ENCODE measurements at regions not wholly inside any gene's neighbourhood (a gene's known extent, or its start where the extent isn't known, plus 50 kb on each side); places are given as distances from the start of the nearest gene placed in this dataset.

DNA sequence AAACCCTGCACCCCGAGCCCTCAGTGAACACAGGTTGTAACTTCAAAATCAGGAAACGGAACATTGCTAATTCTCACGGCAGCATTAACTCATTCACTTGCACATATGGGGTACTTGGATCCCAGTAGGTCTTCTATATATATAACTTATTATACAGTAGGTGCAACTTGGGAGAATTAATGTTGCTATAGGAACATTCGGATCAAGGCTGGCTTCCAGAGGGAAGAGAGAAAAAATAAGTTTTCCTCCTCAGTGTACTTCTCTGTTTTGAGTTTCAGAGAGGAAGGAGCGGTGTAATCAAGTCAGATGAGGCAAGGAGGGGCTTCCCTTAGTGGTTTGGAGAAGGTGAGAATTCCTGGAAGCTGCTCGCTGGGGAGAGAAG, 90.9 kb upstream of the ZNF507 start:
- Histone ChIP-seq H3K9me3 (replicated peaks; ENCODE audit: insufficient read depth, low read length) (no peaks in the 10 kb centered on the region), H3F3A (ENCODE audit: insufficient read depth, low read length) (no peaks in the 10 kb centered on the region), H3K9ac (ENCODE audit: low read length) (no peak overlapping the region), H2AFZ (ENCODE audit: low read length) (no peak overlapping the region), H4K20me1 (ENCODE audit: insufficient read depth, low read length) (no peaks in the 10 kb centered on the region), H3K4me3 (ENCODE audit: low read length) (no peak overlapping the region), H3K4me2 (ENCODE audit: low read depth, low read length) (no peak overlapping the region), H3K79me2 (ENCODE audit: low read length) (no peaks in the 10 kb centered on the region), H3K4me1 (ENCODE audit: low read length) (no peaks in the 10 kb centered on the region), H3K27me3 (replicated peaks; ENCODE audit: insufficient read depth, low read length) (peaks cover 69% of the 10 kb centered on the region), H3K36me3 (replicated peaks; ENCODE audit: insufficient read depth, low read length) (no peaks in the 10 kb centered on the region), H3K9me2 (replicated peaks; ENCODE audit: insufficient read depth, low read length) (no peaks in the 10 kb centered on the region), H3K27ac (ENCODE audit: low read length) (no peak overlapping the region)
- no peak for TF ChIP-seq CTCF (IDR thresholded peaks at IDR 0.05; ENCODE audit: low read length)
- TF ChIP-seq EZH2 (optimal IDR thresholded peaks at IDR 0.05; ENCODE audit: low read depth, low read length) = no peak
- no peak for TF ChIP-seq EZH2phosphoT487 (IDR thresholded peaks at IDR 0.05; ENCODE audit: low read length)
- DNase-seq = no peak

GRCh38 chr19:32255536-32256295, 89.7 kb upstream of the ZNF507 start:
- H3K4me1 ChIP-seq (ENCODE audit: low read length) = no peaks in the 10 kb centered on the region
- H4K20me1 ChIP-seq (ENCODE audit: insufficient read depth, low read length) = no peaks in the 10 kb centered on the region
- H3K9me2 ChIP-seq (replicated peaks; ENCODE audit: insufficient read depth, low read length) = no peaks in the 10 kb centered on the region
- no peak overlapping the region for H2AFZ ChIP-seq (ENCODE audit: low read length)
- no peaks in the 10 kb centered on the region for H3K79me2 ChIP-seq (ENCODE audit: low read length)
- H3K9me3 ChIP-seq (replicated peaks; ENCODE audit: insufficient read depth, low read length) = no peaks in the 10 kb centered on the region
- TF ChIP-seq EZH2phosphoT487 (IDR thresholded peaks at IDR 0.05; ENCODE audit: low read length) = no peak
- TF ChIP-seq CTCF (IDR thresholded peaks at IDR 0.05; ENCODE audit: low read length) = no peak
- TF ChIP-seq EZH2 (optimal IDR thresholded peaks at IDR 0.05; ENCODE audit: low read depth, low read length) = no peak
- no peak overlapping the region for H3K4me2 ChIP-seq (ENCODE audit: low read depth, low read length)
- H3K27me3 ChIP-seq (replicated peaks; ENCODE audit: insufficient read depth, low read length) = peaks cover 80% of the 10 kb centered on the region
- H3K4me3 ChIP-seq (ENCODE audit: low read length) = no peak overlapping the region
- DNase-seq = no peak
- no peak overlapping the region for H3K9ac ChIP-seq (ENCODE audit: low read length)
- H3K36me3 ChIP-seq (replicated peaks; ENCODE audit: insufficient read depth, low read length) = no peaks in the 10 kb centered on the region
- no peak overlapping the region for H3K27ac ChIP-seq (ENCODE audit: low read length)
- no peaks in the 10 kb centered on the region for H3F3A ChIP-seq (ENCODE audit: insufficient read depth, low read length)

DNA sequence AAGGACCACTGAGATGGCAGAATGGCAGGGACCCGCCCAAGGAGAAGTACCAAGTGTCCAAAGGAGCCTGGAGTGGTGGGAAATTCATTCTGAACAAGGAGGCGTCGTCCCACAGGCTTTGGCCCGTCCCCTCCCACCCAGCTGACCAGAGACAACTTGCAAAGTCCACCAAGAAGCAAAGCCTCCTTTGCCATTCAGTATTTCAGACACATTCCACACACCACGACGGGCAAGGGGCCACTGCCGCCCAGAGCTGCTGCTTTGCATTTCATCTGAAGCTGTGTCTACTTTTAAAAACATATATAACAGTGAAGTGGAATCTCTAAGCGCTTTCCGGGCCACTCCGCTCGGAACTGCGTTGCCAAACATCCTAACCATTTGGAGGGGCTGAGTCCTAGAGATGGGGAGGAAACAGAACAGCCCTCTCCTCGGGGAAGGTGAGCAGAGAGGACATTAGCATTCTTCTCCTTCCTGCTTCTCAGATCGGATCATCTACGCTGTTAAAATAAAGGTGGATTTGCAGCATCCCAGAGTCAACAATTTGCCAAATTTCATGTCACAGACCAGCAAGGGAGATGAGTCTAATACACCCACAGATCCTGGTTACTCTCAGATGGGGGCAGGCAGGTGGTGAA, 89.0 kb upstream of the ZNF507 start:
- no peak overlapping the region for H3K27ac ChIP-seq (ENCODE audit: low read length)
- no peaks in the 10 kb centered on the region for H3K9me2 ChIP-seq (replicated peaks; ENCODE audit: insufficient read depth, low read length)
- no peaks in the 10 kb centered on the region for H3K36me3 ChIP-seq (replicated peaks; ENCODE audit: insufficient read depth, low read length)
- no peaks in the 10 kb centered on the region for H3K9me3 ChIP-seq (replicated peaks; ENCODE audit: insufficient read depth, low read length)
- no peaks in the 10 kb centered on the region for H3K4me1 ChIP-seq (ENCODE audit: low read length)
- DNase-seq = no peak
- no peaks in the 10 kb centered on the region for H3F3A ChIP-seq (ENCODE audit: insufficient read depth, low read length)
- no peak overlapping the region for H2AFZ ChIP-seq (ENCODE audit: low read length)
- no peak overlapping the region for H3K4me2 ChIP-seq (ENCODE audit: low read depth, low read length)
- H3K4me3 ChIP-seq (ENCODE audit: low read length) = no peak overlapping the region
- H3K9ac ChIP-seq (ENCODE audit: low read length) = no peak overlapping the region
- H4K20me1 ChIP-seq (ENCODE audit: insufficient read depth, low read length) = no peaks in the 10 kb centered on the region
- H3K79me2 ChIP-seq (ENCODE audit: low read length) = no peaks in the 10 kb centered on the region
- TF ChIP-seq EZH2 (optimal IDR thresholded peaks at IDR 0.05; ENCODE audit: low read depth, low read length) (no peak), CTCF (IDR thresholded peaks at IDR 0.05; ENCODE audit: low read length) (no peak), EZH2phosphoT487 (IDR thresholded peaks at IDR 0.05; ENCODE audit: low read length) (no peak)
- peaks cover 81% of the 10 kb centered on the region for H3K27me3 ChIP-seq (replicated peaks; ENCODE audit: insufficient read depth, low read length)

All from MM.1S (cell line).